ENCODE measurements at regions not wholly inside any gene's neighbourhood (a gene's known extent, or its start where the extent isn't known, plus 50 kb on each side); places are given as distances from the start of the nearest gene placed in this dataset.

DNA sequence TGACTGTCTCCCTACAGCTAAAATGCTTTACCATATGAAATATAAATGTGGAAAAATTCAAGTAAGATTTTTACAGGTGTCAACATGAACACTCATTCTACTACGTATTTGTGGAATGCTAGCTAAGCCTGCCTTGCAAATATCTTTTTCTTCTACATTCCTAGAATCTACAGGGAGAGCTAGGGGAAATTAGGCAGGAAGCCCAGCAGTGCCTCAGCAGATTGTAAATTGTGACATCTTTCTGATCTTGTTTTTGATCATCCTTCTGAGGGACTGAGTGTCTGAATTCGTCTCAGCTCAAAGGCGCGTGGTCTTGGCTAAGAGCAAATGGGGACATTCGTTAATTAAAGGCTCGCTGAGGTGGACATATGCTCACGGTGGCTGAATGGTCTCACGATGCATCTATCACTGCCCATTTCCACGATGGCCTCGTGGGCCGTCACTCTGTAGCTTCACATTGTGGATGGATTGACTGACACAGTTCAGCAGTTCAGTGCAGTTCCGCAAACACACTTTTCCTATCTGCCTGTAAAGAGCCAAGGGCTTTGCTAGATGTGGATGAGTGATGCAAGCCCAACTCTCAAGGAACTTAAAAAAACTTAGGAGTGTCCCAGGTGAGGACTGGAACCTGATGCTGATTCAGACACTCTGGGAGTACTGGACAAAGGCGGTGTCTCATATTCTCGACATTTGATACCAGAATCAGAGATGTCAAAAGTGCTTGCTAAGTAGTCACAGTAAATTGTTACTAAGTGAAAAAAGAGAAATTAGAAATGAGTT lies 562.5 kb downstream of the EFNB2 start:
- intact Hi-C loops (cut with DNase I; ENCODE audit: low total_unique reads), result no loop called here
- no peak overlapping the region for H3K4me3 ChIP-seq
- DNase-seq (ENCODE audit: low spot score in 2 of 2), result no peak
- H3K4me1 ChIP-seq, result no peaks in the 10 kb centered on the region
- H3K27me3 ChIP-seq, result no peaks in the 10 kb centered on the region
- H3K36me3 ChIP-seq, result no peaks in the 10 kb centered on the region
- TF ChIP-seq POLR2A (IDR thresholded peaks at IDR 0.05) (no peak), POLR2AphosphoS5 (IDR thresholded peaks at IDR 0.05) (no peak)
- TF ChIP-seq, protein P1, sequence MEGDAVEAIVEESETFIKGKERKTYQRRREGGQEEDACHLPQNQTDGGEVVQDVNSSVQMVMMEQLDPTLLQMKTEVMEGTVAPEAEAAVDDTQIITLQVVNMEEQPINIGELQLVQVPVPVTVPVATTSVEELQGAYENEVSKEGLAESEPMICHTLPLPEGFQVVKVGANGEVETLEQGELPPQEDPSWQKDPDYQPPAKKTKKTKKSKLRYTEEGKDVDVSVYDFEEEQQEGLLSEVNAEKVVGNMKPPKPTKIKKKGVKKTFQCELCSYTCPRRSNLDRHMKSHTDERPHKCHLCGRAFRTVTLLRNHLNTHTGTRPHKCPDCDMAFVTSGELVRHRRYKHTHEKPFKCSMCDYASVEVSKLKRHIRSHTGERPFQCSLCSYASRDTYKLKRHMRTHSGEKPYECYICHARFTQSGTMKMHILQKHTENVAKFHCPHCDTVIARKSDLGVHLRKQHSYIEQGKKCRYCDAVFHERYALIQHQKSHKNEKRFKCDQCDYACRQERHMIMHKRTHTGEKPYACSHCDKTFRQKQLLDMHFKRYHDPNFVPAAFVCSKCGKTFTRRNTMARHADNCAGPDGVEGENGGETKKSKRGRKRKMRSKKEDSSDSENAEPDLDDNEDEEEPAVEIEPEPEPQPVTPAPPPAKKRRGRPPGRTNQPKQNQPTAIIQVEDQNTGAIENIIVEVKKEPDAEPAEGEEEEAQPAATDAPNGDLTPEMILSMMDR (IDR thresholded peaks at IDR 0.05), result no peak
- H3K9me3 ChIP-seq, result no peaks in the 10 kb centered on the region
- no peak overlapping the region for H3K27ac ChIP-seq

DNA sequence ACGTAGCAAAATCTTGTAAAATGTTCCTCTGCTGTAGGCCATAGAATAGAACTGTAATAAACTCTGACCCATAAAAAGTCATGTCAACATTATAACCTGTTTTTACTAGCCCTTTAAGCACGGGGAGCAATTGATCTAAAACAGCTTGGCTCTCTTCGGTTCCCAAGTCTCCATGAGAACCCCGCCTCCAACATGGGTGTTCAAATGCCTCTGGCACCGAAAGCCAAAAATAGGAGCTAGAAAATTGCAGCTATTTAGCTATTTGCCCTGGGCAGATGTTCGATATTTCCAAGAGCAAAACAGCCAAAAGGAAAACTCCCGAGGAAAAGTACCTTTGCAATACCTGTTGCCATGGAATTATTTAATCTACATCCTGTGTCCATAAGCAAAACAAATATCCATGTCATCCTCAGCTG lies 563.1 kb downstream of the EFNB2 start:
- no peak for TF ChIP-seq POLR2A (IDR thresholded peaks at IDR 0.05)
- TF ChIP-seq, protein P1 (IDR thresholded peaks at IDR 0.05), result no peak
- TF ChIP-seq POLR2AphosphoS5 (IDR thresholded peaks at IDR 0.05), result no peak
- H3K4me3 ChIP-seq, result no peak overlapping the region
- no peaks in the 10 kb centered on the region for H3K9me3 ChIP-seq
- H3K36me3 ChIP-seq, result no peaks in the 10 kb centered on the region
- H3K4me1 ChIP-seq, result no peaks in the 10 kb centered on the region
- intact Hi-C loops (cut with DNase I; ENCODE audit: low total_unique reads), result no loop called here
- H3K27ac ChIP-seq, result no peak overlapping the region
- DNase-seq (ENCODE audit: low spot score in 2 of 2), result no peak
- no peaks in the 10 kb centered on the region for H3K27me3 ChIP-seq

DNA sequence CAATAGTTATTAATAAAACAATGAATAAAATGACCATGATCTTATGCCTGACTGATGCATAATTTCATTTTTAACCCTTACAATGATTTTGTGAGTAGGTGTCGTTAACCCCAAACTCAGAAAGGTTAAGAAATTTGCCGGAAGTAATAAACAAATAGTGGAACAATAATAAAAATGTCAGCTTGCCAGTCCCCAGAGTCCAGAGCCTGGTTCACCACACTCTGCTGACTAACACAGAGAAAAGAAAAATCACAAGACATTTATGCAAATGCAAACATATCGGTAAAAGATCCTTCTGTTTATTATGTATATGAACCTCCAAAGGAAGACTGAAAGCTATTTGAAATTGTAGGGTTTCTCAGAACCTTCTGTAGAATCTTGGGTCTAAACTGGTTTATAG lies 563.7 kb downstream of the EFNB2 start:
- H3K27me3 ChIP-seq, result no peaks in the 10 kb centered on the region
- H3K4me3 ChIP-seq, result no peak overlapping the region
- TF ChIP-seq POLR2AphosphoS5 (IDR thresholded peaks at IDR 0.05) (no peak), POLR2A (IDR thresholded peaks at IDR 0.05) (no peak)
- TF ChIP-seq, protein P1 (IDR thresholded peaks at IDR 0.05), result no peak
- H3K36me3 ChIP-seq, result no peaks in the 10 kb centered on the region
- intact Hi-C loops (cut with DNase I; ENCODE audit: low total_unique reads), result no loop called here
- no peak overlapping the region for H3K27ac ChIP-seq
- DNase-seq (ENCODE audit: low spot score in 2 of 2), result no peak
- H3K4me1 ChIP-seq, result no peaks in the 10 kb centered on the region
- H3K9me3 ChIP-seq, result no peaks in the 10 kb centered on the region

DNA sequence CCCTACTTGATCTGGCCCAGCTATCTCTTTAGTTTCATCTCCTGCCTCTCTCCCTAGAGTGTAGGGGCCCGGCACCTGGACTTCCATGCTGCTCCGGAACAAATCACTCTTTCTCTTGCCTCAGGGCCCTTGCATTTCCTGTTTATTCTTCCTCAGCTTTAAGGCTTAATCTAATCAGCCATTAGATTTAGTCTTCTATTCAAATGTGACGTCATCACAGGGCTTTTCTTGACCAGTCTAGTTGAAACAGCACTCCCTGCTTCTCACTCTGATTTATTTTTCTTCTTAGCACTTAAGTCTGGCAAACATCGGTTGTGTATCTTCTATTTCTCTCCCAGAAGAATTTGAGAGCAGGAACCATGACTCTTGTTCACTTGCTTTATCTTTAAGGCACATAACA lies 564.1 kb downstream of the EFNB2 start:
- no peaks in the 10 kb centered on the region for H3K27me3 ChIP-seq
- no peak for DNase-seq (ENCODE audit: low spot score in 2 of 2)
- H3K4me3 ChIP-seq, result no peak overlapping the region
- no peaks in the 10 kb centered on the region for H3K36me3 ChIP-seq
- H3K4me1 ChIP-seq, result no peaks in the 10 kb centered on the region
- no peaks in the 10 kb centered on the region for H3K9me3 ChIP-seq
- no peak for TF ChIP-seq POLR2A (IDR thresholded peaks at IDR 0.05)
- H3K27ac ChIP-seq, result no peak overlapping the region
- intact Hi-C loops (cut with DNase I; ENCODE audit: low total_unique reads), result no loop called here

DNA sequence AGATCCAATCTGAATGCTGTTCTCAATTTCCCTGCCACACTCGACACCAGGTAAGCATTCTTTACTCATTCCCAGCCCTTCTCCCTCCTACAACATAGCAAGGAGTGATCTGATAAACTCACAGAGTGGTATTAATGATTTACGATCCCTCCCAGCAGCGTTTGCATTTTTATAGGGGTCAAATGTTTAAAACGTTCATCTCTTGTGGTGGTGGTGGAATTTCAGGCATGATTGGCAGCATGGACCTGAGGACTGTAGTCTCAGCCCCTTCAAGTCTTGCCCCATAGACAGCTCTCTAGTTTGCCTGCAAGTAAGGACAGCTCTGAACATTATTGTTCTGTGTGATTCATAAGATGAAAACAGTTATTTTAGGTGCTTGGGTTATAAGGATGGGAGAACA lies 565.7 kb downstream of the EFNB2 start:
- Histone ChIP-seq H3K36me3 (no peaks in the 10 kb centered on the region), H3K9me3 (no peaks in the 10 kb centered on the region), H3K27ac (no peak overlapping the region), H3K27me3 (no peaks in the 10 kb centered on the region), H3K4me1 (no peaks in the 10 kb centered on the region), H3K4me3 (no peak overlapping the region)
- DNase-seq (ENCODE audit: low spot score in 2 of 2), result no peak
- TF ChIP-seq POLR2A (IDR thresholded peaks at IDR 0.05), result no peak
- TF ChIP-seq, protein P1 (IDR thresholded peaks at IDR 0.05), result no peak
- TF ChIP-seq POLR2AphosphoS5 (IDR thresholded peaks at IDR 0.05), result no peak
- intact Hi-C loops (cut with DNase I; ENCODE audit: low total_unique reads), result no loop called here

Data from breast epithelium (tissue), 4 donors.